Endothelial cell of umbilical vein (primary cell): ENCODE measurements at regions not wholly inside any gene's neighbourhood (a gene's known extent, or its start where the extent isn't known, plus 50 kb on each side); places are given as distances from the start of the nearest gene placed in this dataset.

Experiments
- EZH2 ChIP-seq: IDR thresholded peaks from 2 replicates; pipeline ENCODE4 v1.6.1; 2012; ENCODE audit warnings: borderline replicate concordance, low read depth, mild to moderate bottlenecking, moderate library complexity, low read length, inconsistent platforms; ENCODE audit not compliant: severe bottlenecking
- GATA2 ChIP-seq: IDR thresholded peaks from 2 replicates; pipeline ENCODE4 v1.7.0; 2011; ENCODE audit warnings: low read depth, mild to moderate bottlenecking, moderate library complexity, mixed read lengths, low read length; ENCODE audit not compliant: insufficient read length, insufficient read depth
- MAX ChIP-seq: IDR thresholded peaks from 2 replicates; pipeline ENCODE4 v1.6.1; 2011; ENCODE audit not compliant: insufficient read depth, insufficient read length
- POLR2A ChIP-seq: IDR thresholded peaks from 2 replicates; pipeline ENCODE4 v1.6.1; 2012; ENCODE audit warnings: low read depth, mild to moderate bottlenecking, control low read depth, low read length
- TF ChIP-seq, protein P1 (sequence below), 2 donors: IDR thresholded peaks; 1 replicate in 1 of 2; 2 replicates in 1 of 2; pipeline ENCODE4 v1.5.1; 2011; ENCODE audit warnings: low read length in 2 of 2, mild to moderate bottlenecking in 2 of 2, moderate library complexity in 2 of 2, control low read depth in 1 of 2, inconsistent platforms in 1 of 2, low read depth in 1 of 2; ENCODE audit not compliant: insufficient read depth in 1 of 2; ENCODE audit errors: extremely low read depth in 1 of 2

GRCh38 chr18:72233106-72233505 is 311.0 kb downstream of the CBLN2 start:
- TF ChIP-seq POLR2A (no peak), EZH2 (no peak), MAX (no peak), GATA2 (no peak)
- TF ChIP-seq, protein P1, sequence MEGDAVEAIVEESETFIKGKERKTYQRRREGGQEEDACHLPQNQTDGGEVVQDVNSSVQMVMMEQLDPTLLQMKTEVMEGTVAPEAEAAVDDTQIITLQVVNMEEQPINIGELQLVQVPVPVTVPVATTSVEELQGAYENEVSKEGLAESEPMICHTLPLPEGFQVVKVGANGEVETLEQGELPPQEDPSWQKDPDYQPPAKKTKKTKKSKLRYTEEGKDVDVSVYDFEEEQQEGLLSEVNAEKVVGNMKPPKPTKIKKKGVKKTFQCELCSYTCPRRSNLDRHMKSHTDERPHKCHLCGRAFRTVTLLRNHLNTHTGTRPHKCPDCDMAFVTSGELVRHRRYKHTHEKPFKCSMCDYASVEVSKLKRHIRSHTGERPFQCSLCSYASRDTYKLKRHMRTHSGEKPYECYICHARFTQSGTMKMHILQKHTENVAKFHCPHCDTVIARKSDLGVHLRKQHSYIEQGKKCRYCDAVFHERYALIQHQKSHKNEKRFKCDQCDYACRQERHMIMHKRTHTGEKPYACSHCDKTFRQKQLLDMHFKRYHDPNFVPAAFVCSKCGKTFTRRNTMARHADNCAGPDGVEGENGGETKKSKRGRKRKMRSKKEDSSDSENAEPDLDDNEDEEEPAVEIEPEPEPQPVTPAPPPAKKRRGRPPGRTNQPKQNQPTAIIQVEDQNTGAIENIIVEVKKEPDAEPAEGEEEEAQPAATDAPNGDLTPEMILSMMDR (IDR thresholded peaks at IDR 0.05; ENCODE audit: extremely low read depth in 1 of 2, insufficient read depth in 1 of 2, low read depth in 1 of 2, low read length in 2 of 2): no peak
